GM12864 (cell line): ENCODE measurements at regions not wholly inside any gene's neighbourhood (a gene's known extent, or its start where the extent isn't known, plus 50 kb on each side); places are given as distances from the start of the nearest gene placed in this dataset.

Experiments used
- DNase-seq: peaks from one replicate; pipeline ENCODE4 v3.0.0-alpha.2; 2011; ENCODE audit warnings: low read depth
- H3K4me3 ChIP-seq: 2 replicates; pipeline ENCODE4 v1.5.1; 2011; ENCODE audit warnings: mild to moderate bottlenecking, low read depth, low read length, control low read depth
- TF ChIP-seq, protein P1 (sequence below): IDR thresholded peaks from 2 replicates; pipeline ENCODE4 v1.5.1; 2011; ENCODE audit warnings: low read depth, mild to moderate bottlenecking, moderate library complexity, low read length, control low read depth, inconsistent platforms; ENCODE audit errors: missing control alignments

DNA sequence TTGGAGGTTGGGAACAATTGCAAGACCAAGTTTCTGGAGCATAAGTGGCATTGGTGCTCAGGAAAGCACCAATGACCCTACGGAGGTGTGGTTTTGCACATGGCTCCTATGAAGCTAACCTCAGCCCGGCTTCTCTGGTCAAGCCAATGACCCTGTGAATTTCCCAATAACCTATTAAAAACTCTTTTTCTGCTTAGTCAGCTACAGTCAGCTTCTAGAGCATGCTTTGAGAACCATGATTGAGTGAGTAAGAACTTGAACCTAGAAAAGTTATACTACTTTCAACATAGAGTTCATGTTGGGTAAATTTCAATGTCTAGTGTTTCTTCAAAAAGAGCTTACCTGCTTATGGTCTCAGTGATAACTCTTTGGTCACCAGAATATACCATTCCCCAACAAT lies 163.2 kb downstream of the RSL24D1 start:
- H3K4me3 ChIP-seq: no peak overlapping the region
- TF ChIP-seq, protein P1, sequence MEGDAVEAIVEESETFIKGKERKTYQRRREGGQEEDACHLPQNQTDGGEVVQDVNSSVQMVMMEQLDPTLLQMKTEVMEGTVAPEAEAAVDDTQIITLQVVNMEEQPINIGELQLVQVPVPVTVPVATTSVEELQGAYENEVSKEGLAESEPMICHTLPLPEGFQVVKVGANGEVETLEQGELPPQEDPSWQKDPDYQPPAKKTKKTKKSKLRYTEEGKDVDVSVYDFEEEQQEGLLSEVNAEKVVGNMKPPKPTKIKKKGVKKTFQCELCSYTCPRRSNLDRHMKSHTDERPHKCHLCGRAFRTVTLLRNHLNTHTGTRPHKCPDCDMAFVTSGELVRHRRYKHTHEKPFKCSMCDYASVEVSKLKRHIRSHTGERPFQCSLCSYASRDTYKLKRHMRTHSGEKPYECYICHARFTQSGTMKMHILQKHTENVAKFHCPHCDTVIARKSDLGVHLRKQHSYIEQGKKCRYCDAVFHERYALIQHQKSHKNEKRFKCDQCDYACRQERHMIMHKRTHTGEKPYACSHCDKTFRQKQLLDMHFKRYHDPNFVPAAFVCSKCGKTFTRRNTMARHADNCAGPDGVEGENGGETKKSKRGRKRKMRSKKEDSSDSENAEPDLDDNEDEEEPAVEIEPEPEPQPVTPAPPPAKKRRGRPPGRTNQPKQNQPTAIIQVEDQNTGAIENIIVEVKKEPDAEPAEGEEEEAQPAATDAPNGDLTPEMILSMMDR: no peak
- no peak for DNase-seq

DNA sequence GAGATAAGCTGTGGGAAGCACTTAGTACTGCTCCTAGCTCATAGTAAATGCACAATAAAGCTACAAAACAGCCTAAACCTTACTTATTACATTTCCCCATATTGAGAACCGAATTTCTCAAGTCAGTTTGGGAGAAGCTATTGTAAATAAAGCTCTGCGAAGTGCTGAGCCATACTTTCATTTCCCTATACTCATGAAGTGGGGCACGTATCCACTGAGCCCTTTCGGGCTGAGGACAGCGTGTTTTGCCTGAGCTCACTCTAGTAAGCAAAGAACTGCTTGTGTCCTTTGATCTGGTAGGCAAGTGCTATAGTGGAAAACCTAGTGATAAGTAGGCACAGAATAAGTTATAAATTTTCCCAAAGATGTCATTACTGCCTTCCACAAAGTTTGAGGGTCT lies 165.0 kb downstream of the RSL24D1 start:
- DNase-seq: no peak
- H3K4me3 ChIP-seq: no peak overlapping the region
- TF ChIP-seq, protein P1: no peak

DNA sequence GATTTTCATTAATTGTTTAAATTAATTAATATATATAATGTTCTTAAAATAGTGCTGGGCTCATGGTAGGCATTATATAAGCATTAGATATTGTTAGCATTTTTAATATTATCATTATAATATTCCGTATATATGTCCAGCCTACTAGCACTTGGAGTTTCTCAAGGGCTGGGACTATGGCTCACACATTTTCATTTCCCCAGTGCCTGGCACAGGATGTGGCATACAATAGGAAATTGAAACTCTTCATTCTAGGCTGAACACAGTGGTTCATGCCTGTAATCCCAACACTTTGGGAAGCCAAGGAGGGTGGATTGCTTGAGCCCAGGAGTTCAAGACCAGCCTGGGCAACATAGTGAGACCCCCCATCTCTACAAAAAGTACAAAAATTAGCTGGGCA lies 170.4 kb downstream of the RSL24D1 start:
- no peak overlapping the region for H3K4me3 ChIP-seq
- TF ChIP-seq, protein P1: no peak
- no peak for DNase-seq

DNA sequence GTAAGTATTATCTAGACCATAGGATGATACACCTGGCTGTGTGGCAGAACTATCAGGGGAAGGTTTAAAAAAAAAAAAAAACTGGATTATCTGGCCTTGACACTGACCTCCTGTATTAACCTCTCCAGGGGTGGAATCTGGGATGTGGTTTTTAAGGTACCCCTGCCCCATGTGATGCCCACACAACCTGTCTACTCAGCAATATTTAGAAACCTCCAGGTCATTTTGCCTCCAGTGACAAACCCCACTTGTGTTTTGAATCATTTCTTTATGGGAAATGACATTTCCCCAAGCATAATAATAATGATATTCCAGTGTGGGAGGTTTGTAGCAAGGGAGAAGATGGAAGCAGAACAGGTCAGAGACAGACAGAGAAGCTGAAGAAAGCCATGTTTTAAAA lies 179.1 kb downstream of the RSL24D1 start:
- H3K4me3 ChIP-seq: no peak overlapping the region
- DNase-seq: no peak
- TF ChIP-seq, protein P1: no peak

DNA sequence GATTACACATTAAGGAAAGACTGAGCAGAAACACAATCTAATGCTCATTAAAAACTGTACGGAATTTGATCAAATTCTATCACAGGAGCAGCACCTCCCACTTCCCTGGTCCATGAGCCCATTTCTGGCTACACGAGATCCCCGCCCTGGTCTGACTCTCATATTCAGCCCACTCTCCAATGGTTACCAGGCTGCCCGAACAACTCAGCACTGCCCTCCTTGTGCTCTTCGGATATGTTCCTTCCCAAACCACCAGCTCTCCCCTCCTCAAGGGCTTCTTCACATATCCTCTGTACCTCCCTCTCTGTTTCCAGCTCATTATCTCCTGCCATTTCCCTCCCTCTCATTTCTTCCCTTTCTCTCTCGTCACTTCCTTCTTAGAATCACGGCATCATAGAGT lies 180.5 kb downstream of the RSL24D1 start:
- H3K4me3 ChIP-seq: no peak overlapping the region
- DNase-seq: no peak
- TF ChIP-seq, protein P1: no peak

DNA sequence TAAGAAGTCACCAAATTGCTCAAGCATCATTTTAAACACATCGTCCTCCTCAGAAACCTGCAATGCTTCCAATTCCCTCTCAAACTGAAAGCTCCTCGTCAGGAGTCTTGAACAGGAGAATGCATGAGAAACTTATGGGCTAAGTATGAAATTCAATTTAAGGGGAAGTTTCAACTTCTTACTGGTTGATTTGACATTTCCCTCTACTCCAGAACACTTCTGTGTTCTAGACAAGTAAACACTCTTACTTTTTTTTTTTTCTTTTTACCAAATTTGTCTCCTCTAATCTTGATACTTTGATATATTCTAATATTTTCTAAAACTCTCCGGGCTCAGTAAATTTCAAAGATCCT lies 181.7 kb downstream of the RSL24D1 start:
- no peak for DNase-seq
- TF ChIP-seq, protein P1: no peak
- no peak overlapping the region for H3K4me3 ChIP-seq

DNA sequence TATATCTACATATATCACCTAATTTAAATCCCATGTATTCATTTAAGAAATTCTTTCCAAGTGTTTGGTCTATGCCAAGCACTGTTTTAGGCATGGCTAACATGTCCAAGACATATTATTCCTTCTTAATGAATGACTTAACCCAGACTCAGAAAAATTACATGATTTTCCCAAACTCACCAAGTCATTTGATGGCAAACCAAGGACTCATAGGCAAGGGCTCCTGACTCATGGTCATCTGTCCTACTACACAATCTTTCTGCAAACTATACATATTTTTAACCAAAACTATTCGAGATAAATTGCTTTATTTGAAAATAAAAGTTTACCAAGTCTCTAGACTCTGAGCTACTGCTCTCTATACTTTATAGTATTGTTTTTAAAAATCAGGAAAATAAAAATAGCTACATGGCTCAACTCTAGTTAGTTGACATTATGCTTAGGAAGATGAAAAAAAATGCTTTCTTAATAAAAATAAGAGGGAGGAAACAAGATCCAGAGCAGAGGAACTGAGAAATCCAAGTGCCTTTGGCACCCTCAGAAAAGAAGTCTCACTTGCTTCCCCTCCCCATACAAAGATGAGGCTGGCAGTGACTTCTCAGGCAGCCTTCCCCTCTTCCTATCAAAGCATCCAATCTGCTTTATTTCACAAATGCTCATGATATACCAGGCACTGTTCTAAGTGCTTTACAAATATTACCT lies 182.2 kb downstream of the RSL24D1 start:
- DNase-seq: no peak
- no peak overlapping the region for H3K4me3 ChIP-seq
- TF ChIP-seq, protein P1: no peak
